G401 (cell line): ENCODE measurements at regions not wholly inside any gene's neighbourhood (a gene's known extent, or its start where the extent isn't known, plus 50 kb on each side); places are given as distances from the start of the nearest gene placed in this dataset.
"Not testable (repeated sequence)": the region's sequence is repeated elsewhere in the genome, so short reads cannot be mapped to it uniquely, and the experiment has no call there.

Experiments used
- DNase-seq: peaks from one replicate; pipeline ENCODE4 v3.0.0-alpha.2; 2015; ENCODE audit warnings: low spot score
- in situ Hi-C: cut with HindIII; loops from 2 replicates; pipeline ENCODE4 v1.10.0; 2016; ENCODE audit warnings: low sequenced_read_pairs, mixed read lengths

GRCh38 chr7:81498176-81498575 is 271.7 kb downstream of the HGF start:
- DNase-seq: no peak
- in situ Hi-C loops: no loop called here

DNA sequence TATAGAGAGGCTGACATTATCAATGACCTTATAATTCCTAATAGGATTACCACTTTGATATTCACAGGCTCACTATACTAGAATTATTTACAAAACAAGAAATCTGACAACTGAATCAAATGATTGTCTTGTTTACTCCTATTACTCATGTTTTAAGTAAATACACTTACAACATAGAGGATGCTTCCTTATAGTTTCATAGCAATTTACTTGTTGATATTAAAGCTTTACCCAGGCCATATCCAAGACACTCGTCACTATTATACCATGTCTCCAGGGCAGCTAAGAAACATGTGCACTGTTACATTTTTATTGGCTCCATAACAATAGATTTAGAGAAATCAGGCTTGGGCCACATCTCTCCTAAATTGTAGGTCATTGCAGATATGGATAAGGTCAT is 276.9 kb downstream of the HGF start:
- DNase-seq: no peak

GRCh38 chr7:81492240-81492639 is 277.6 kb downstream of the HGF start:
- in situ Hi-C loops: no loop called here
- DNase-seq: no peak

More for the DNA sequence above, 276.9 kb downstream of the HGF start:
- in situ Hi-C loops: no loop called here

DNA sequence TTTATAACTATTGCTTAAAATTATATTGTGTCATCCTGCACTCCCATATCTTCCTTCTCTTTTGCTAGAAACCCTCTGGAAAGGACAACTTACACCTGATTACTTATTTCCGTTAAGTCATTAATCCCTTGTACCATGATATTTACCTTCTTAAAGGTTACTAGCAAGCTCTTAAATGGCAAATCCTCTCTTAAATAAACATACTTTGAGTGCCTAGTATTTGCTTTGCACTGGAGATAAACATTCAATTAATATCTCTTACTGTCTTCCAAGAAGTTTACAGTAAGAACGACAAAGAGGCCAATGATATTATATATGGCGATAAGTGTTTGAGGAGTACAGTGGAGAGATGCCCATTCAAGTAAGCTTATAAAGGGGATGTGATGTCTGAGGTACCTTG is 278.3 kb downstream of the HGF start:
- no peak for DNase-seq
- in situ Hi-C loops: no loop called here

DNA sequence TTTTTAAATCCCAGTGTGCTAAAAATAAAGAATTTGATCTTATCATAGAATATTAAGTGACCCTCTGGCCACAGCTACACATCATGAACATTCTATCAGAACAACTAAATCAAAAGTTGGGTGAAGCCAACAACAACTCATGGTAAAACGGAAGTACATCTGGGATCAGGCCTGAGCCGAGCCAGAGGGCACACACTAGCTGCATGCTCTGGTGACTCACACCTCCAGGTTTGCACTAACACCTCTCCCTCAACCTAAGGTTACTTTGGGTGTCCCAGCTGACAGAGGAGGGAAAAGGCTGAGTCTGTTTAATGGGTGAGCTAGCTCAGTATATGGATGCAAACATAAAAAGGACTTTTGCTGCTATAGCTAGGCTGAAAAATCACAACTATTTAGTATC is 281.6 kb downstream of the HGF start:
- no peak for DNase-seq
- in situ Hi-C loops: no loop called here

DNA sequence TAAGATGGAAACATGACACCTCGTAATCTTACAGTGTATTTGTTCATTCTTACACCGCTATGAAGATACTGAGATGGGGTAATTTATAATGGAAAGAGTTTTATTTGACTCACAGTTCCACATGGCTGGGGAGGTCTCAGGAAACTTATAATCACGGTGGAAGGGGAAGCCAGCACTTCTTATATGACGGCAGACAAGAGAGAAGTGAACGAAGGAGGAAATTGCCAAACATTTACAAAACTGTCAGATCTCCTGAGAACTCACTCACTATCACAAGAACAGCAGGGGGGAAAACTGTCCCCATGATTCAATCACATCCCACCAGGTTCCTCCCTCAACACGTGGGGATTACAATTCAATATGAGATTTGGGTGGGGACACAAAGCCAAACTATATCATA is 282.3 kb downstream of the HGF start:
- in situ Hi-C loops: no loop called here

DNA sequence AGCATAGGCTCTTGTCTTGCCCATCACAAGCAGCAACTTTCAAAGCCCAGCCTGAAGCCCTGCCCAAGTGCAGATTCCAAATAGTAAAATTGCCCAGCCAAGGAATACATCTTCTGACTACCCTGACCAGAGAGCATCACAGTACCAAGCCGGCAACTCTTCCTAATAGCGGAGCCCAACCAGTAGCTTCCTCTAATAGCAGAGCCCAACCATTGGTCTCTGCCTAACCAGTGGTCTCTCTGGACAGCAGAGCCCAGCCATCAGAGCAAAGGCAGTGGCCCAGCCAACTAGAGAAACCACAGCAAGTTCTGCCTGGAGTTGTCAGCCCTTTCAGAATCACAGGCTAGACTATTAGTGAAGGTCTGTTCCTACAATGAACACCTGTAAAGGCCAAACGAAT is 285.6 kb downstream of the HGF start:
- DNase-seq: no peak
- in situ Hi-C loops: no loop called here

More for the DNA sequence above, 282.3 kb downstream of the HGF start:
- DNase-seq: no peak

DNA sequence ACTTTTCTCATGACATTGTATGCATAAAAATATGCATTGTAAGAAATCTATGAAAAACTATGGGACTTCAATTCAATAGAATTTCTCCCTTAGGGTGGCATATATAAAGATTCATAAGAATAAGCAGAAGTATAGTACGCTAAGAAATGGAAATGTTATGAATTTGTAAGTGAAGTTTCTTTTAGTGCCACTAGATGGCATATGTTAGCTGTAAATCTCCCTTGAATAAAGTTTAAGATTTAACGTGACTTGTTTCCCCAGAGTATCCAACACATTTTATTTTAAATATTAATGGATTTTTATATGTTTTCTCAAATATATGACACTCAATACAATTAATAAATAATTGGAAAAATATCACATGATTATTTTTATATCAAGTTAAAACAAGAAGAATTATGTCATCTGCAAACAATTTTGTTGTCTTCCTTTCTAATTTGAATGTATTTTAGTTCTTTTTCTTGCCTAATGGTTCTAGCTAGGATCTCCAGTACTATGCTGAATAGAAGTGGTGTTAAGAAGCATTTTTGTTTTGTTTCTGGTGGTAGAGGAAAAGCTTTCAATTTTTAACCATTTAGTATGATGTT is 287.2 kb downstream of the HGF start:
- DNase-seq: peak; percentile 29

GRCh38 chr7:81478664-81479063 is 291.2 kb downstream of the HGF start:
- in situ Hi-C loops: no loop called here
- no peak for DNase-seq

More for the DNA sequence above, 287.2 kb downstream of the HGF start:
- in situ Hi-C loops: no loop called here

- DNase-seq, in situ Hi-C loops: not testable (repeated sequence)
Observed at GRCh38 chr7:81478201-81478600, 291.6 kb downstream of the HGF start.

GRCh38 chr7:81473236-81473635 is 296.6 kb downstream of the HGF start:
- no peak for DNase-seq
- in situ Hi-C loops: no loop called here

- in situ Hi-C loops: no loop called here
- DNase-seq: no peak
Observed at GRCh38 chr7:81470724-81471379, 299.0 kb downstream of the HGF start.

DNA sequence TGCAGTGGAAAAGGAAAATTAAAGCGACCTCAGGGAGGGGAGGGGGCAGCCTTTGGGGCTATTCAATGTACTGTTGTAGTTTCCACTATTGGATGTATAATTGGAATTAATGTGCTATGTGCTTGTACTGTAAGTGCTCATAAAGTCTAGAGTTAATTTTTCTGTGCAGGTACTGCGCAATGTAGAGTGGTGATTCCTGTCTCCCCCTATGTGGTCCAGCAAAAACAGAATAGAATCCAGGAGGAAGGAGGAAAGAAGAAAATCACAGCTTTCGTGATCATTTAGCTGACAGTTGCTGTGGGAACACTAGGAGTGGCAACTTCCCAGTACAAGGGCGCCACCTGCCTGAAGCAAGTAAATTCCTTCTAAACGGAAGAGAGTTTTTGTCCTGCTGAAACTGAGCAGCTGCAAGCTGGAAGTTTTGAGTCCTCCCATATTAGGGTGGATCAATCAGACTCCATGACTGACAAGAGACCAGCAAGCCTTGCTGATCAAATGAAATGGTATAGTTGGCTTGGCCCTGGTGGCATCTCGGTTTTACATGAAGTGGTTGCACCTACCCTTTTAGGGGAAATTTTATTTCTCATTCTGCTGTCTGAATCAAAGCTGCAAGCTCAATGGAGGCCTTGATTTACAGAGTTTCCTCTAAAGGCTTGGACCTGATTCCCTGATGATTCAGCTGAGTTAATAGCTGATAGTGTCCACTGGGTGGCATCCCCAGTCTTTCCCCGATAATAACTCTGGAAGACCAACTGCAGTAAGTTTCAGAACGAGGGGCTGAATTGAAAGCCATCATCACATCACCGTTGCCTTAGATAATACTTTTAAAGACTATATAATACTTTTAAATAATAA is 299.8 kb downstream of the HGF start:
- DNase-seq: peak; percentile 60
- in situ Hi-C loops: no loop called here

- DNase-seq: no peak
- in situ Hi-C loops: no loop called here
Observed at GRCh38 chr7:81469153-81469868, 300.5 kb downstream of the HGF start.

DNA sequence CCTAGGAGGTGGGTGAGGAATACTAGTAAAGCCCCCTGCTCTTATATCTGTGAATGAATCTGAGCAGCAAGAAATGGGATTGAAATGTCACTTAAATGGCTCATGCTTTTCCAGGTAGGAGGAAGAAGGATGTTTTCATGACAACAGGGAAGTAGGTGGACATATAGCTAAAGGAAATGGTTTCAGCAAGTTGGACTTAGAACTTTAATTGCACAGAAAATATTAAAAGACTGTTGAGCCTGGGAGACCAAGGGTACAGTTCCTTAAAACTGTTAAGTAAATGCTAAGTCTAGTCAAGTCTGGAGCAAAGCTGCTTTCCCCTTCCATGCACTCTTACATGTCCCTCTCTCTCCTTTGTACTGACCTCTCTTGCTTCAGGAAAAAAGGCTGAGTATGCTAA is 301.3 kb downstream of the HGF start:
- in situ Hi-C loops: no loop called here
- no peak for DNase-seq

DNA sequence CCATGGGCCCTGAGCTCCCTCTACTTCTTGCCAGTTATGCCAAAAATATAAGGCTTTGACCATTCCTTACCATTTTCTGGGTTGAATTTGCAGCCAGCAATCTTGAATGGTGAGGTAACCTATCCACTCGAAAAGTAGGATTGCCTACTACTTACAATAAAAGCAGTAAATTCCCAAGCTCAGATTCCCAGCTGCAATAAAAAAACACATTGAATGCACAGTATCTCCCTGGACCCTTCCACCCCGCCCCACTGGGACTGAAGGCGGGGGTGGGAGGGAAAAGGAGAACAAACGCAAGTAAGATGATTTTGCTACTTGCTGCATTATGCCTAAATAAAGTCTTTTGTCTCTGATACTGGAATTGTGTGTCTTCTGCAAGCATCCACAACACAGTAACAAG is 301.9 kb downstream of the HGF start:
- DNase-seq: no peak
- in situ Hi-C loops: no loop called here

- in situ Hi-C loops: no loop called here
- DNase-seq: no peak
Observed at GRCh38 chr7:81462672-81463071, 307.2 kb downstream of the HGF start.

- no peak for DNase-seq
- in situ Hi-C loops: no loop called here
Observed at GRCh38 chr7:81460250-81461045, 309.4 kb downstream of the HGF start.

DNA sequence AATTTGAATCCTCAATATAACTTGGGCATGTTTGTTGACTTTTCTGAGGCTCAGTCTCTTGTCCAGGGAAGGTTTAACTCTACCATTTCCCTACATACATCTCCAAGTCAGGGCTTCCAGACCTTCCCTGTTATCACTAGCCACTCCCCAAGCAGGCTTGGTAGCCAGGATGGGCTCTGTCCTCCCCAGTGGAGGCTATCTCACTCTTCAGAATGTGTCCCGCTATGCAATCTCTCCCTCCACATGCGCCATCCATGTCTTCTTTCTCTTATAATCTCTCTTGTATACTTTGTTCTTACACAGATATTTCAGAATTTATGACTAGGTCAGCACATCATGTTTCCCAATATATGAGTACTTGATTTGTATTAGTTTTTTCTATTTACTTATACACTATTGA is 310.4 kb downstream of the HGF start:
- DNase-seq: no peak
- in situ Hi-C loops: no loop called here
